Esophagus muscularis mucosa (tissue), 4 donors: ENCODE measurements at regions not wholly inside any gene's neighbourhood (a gene's known extent, or its start where the extent isn't known, plus 50 kb on each side); places are given as distances from the start of the nearest gene placed in this dataset.
A peak's percentile ranks its signal among the peaks of the same experiment; 100 is the strongest.

Source experiments
- DNase-seq: peaks from one replicate; pipeline ENCODE4 v3.0.0-alpha.2; 2017; ENCODE audit errors: extremely low spot score
- H3K27ac ChIP-seq, 4 donors: fragments of 200-600 bp; sonication (generic); replicated peaks in 1 of 4; 1 replicate in 3 of 4; 2 replicates in 1 of 4; pipeline ENCODE4 v1.5.1; 2016 to 2019; ENCODE audit warnings: mild to moderate bottlenecking in 1 of 4
- H3K27me3 ChIP-seq, 4 donors: fragments of 200-600 bp; sonication (generic); one replicate each; pipeline versions ENCODE4 v1.5.1 to v1.6.0; 2016 to 2019
- H3K36me3 ChIP-seq, 4 donors: fragments of 200-600 bp; sonication (generic); one replicate each; pipeline ENCODE4 v1.5.1; 2016 to 2019
- H3K4me1 ChIP-seq, 4 donors: fragments of 200-600 bp; sonication (generic); one replicate each; pipeline ENCODE4 v1.5.1; 2016 to 2019
- H3K4me3 ChIP-seq, 4 donors: fragments of 200-600 bp; sonication (generic); 1 replicate in 2 of 4; 2 replicates in 2 of 4; pipeline ENCODE4 v1.5.1; 2016 to 2019; ENCODE audit warnings: mild to moderate bottlenecking in 4 of 4, moderate library complexity in 1 of 4
- H3K9me3 ChIP-seq, 4 donors: fragments of 200-600 bp; sonication (generic); 1 replicate in 3 of 4; 2 replicates in 1 of 4; pipeline ENCODE4 v1.5.1; 2016 to 2019
- EP300 ChIP-seq: sonication (generic); formaldehyde crosslinking; IDR thresholded peaks from one replicate; pipeline ENCODE4 v1.6.1; 2017; ENCODE audit warnings: antibody characterized with exemption
- POLR2A ChIP-seq: fragments of 450-650 bp; IDR thresholded peaks from one replicate; pipeline ENCODE4 v1.6.1; 2017; ENCODE audit warnings: antibody characterized with exemption, moderate library complexity, mild to moderate bottlenecking, low read depth
- POLR2AphosphoS5 ChIP-seq, 2 donors: sonication (generic); formaldehyde crosslinking; IDR thresholded peaks; one replicate each; pipeline ENCODE4 v1.6.1; 2017; ENCODE audit warnings: antibody characterized with exemption in 2 of 2
- WGBS: methylation state at CpG from one replicate; pipeline ENCODE4 v1.1.5; 2018; 5-methylcytosine and 5-hydroxymethylcytosine counted together
- intact Hi-C: fragments of 100-400 bp; cut with DNase I; formaldehyde crosslinking; loops from one replicate; pipeline ENCODE4 v1.15.1; 2023
- TF ChIP-seq, protein P1 (sequence below), 3 experiments: fragments of 200-600 bp in 2 of 3; fragments of 450-650 bp in 1 of 3; sonication (generic) in 2 of 3; IDR thresholded peaks; one replicate each; pipeline ENCODE4 v1.5.1; 2017 to 2019; ENCODE audit warnings: antibody characterized with exemption in 3 of 3, mild to moderate bottlenecking in 2 of 3, moderate library complexity in 1 of 3

- no peak for DNase-seq
- Histone ChIP-seq H3K36me3 (no peaks in the 10 kb centered on the region), H3K27ac (no peak overlapping the region), H3K9me3 (no peaks in the 10 kb centered on the region), H3K4me3 (no peak overlapping the region), H3K4me1 (no peaks in the 10 kb centered on the region), H3K27me3 (no peaks in the 10 kb centered on the region)
- intact Hi-C loops = no loop called here
- TF ChIP-seq POLR2AphosphoS5 (IDR thresholded peaks at IDR 0.05) = no peak
- TF ChIP-seq POLR2A = no peak
- no peak for TF ChIP-seq EP300
- TF ChIP-seq, protein P1, sequence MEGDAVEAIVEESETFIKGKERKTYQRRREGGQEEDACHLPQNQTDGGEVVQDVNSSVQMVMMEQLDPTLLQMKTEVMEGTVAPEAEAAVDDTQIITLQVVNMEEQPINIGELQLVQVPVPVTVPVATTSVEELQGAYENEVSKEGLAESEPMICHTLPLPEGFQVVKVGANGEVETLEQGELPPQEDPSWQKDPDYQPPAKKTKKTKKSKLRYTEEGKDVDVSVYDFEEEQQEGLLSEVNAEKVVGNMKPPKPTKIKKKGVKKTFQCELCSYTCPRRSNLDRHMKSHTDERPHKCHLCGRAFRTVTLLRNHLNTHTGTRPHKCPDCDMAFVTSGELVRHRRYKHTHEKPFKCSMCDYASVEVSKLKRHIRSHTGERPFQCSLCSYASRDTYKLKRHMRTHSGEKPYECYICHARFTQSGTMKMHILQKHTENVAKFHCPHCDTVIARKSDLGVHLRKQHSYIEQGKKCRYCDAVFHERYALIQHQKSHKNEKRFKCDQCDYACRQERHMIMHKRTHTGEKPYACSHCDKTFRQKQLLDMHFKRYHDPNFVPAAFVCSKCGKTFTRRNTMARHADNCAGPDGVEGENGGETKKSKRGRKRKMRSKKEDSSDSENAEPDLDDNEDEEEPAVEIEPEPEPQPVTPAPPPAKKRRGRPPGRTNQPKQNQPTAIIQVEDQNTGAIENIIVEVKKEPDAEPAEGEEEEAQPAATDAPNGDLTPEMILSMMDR (IDR thresholded peaks at IDR 0.05) = no peak
- WGBS = 77% methylated on average over 8 of the region's 8 CpGs
Observed at GRCh38 chr2:236777408-236777807, 207.8 kb downstream of the ACKR3 start.

- Histone ChIP-seq H3K36me3 (no peaks in the 10 kb centered on the region), H3K4me3 (no peak overlapping the region), H3K27me3 (no peaks in the 10 kb centered on the region), H3K27ac (no peak overlapping the region), H3K4me1 (no peaks in the 10 kb centered on the region), H3K9me3 (peaks cover 0 to 5% (median 0%) of the 10 kb centered on the region in 4 donors)
- no peak for DNase-seq
- intact Hi-C loops = no loop called here
- TF ChIP-seq, protein P1 (IDR thresholded peaks at IDR 0.05) = no peak
- TF ChIP-seq EP300 (no peak), POLR2AphosphoS5 (IDR thresholded peaks at IDR 0.05) (no peak), POLR2A (no peak)
- 92% methylated on average over 16 of the region's 17 CpGs for WGBS
Observed at GRCh38 chr2:236781933-236782816, 212.6 kb downstream of the ACKR3 start.

GRCh38 chr2:236782938-236783337 is 213.3 kb downstream of the ACKR3 start:
- intact Hi-C loops = no loop called here
- Histone ChIP-seq H3K27me3 (no peaks in the 10 kb centered on the region), H3K4me3 (no peak overlapping the region), H3K9me3 (peaks cover 0 to 5% (median 0%) of the 10 kb centered on the region in 4 donors), H3K4me1 (no peaks in the 10 kb centered on the region), H3K27ac (no peak overlapping the region), H3K36me3 (no peaks in the 10 kb centered on the region)
- TF ChIP-seq, protein P1 (IDR thresholded peaks at IDR 0.05) = no peak
- peak in 1 of 2 donors; percentile 6 for TF ChIP-seq POLR2AphosphoS5 (IDR thresholded peaks at IDR 0.05)
- 63% methylated on average over 5 of the region's 5 CpGs for WGBS
- no peak for DNase-seq

DNA sequence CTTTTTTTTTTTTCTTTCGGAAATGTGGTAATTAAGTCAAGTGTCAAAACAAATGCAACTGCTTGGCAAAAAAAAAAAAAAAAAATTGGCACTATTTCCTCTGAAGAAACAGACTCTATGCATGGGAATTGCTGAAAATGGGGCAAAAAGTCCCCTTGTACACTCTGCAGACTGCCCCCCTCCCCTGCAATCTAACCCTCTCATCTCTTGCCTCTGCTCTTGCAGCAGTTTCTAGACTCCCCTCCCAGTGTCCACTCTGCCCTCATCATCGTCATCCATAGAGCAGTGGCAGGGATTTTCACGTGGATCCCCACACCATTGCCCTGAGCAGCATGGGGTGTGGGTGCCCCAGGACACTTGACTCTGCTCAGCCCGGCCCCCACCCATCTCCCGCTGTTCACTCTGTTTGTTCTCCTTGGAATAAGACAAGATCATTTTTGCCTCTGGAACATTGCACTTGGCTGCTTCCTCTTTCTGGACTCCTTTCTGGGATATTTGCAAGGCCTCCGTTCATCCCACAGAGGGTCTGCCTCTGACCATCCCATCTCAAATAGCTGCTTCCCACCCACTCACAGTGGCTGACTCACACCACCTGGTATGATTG is 213.9 kb downstream of the ACKR3 start:
- DNase-seq = no peak
- Histone ChIP-seq H3K36me3 (no peaks in the 10 kb centered on the region), H3K27ac (no peak overlapping the region), H3K4me3 (no peak overlapping the region), H3K9me3 (peaks cover 0 to 5% (median 0%) of the 10 kb centered on the region in 4 donors), H3K27me3 (no peaks in the 10 kb centered on the region), H3K4me1 (no peaks in the 10 kb centered on the region)
- TF ChIP-seq POLR2A = no peak
- TF ChIP-seq EP300 = no peak
- TF ChIP-seq, protein P1 (IDR thresholded peaks at IDR 0.05) = no peak
- TF ChIP-seq POLR2AphosphoS5 (IDR thresholded peaks at IDR 0.05) = no peak
- intact Hi-C loops = no loop called here
- WGBS = 87% methylated on average over 6 of the region's 6 CpGs
